Loucy (cell line): ENCODE measurements at regions not wholly inside any gene's neighbourhood (a gene's known extent, or its start where the extent isn't known, plus 50 kb on each side); places are given as distances from the start of the nearest gene placed in this dataset.

Source experiments
- H2AFZ ChIP-seq: fragments of 200-600 bp; sonication (generic); 2 replicates; pipeline ENCODE4 v1.6.0; 2016; ENCODE audit warnings: antibody characterized with exemption, mild to moderate bottlenecking, low read length, moderate library complexity
- H3F3A ChIP-seq: fragments of 200-600 bp; 2 replicates; pipeline ENCODE4 v1.6.0; 2016; ENCODE audit warnings: antibody characterized with exemption, low read depth, mild to moderate bottlenecking
- H3K27me3 ChIP-seq: fragments of 200-600 bp; sonication (generic); 2 replicates; pipeline ENCODE4 v1.6.1; 2014; ENCODE audit warnings: low read length, mild to moderate bottlenecking; ENCODE audit not compliant: insufficient read depth, poor library complexity, severe bottlenecking
- H3K36me3 ChIP-seq: fragments of 200-600 bp; sonication (generic); 2 replicates; pipeline ENCODE4 v1.6.1; 2016; ENCODE audit warnings: low read length; ENCODE audit not compliant: insufficient read depth
- H3K4me1 ChIP-seq: fragments of 200-600 bp; sonication (generic); 2 replicates; pipeline ENCODE4 v1.5.1; 2014; ENCODE audit warnings: low read length, mild to moderate bottlenecking; ENCODE audit not compliant: insufficient read depth, poor library complexity, severe bottlenecking
- H3K4me2 ChIP-seq: fragments of 200-600 bp; sonication (generic); 2 replicates; pipeline ENCODE4 v1.6.0; 2014; ENCODE audit warnings: antibody characterized with exemption, low read length, low read depth, mild to moderate bottlenecking; ENCODE audit not compliant: poor library complexity, severe bottlenecking
- H3K4me3 ChIP-seq: fragments of 200-600 bp; sonication (generic); 2 replicates; pipeline ENCODE4 v1.5.1; 2014; ENCODE audit warnings: low read length, mild to moderate bottlenecking, mixed read lengths; ENCODE audit not compliant: poor library complexity, severe bottlenecking
- H3K79me2 ChIP-seq: fragments of 200-600 bp; sonication (generic); 2 replicates; pipeline ENCODE4 v1.6.1; 2014; ENCODE audit warnings: low read length; ENCODE audit not compliant: insufficient read depth
- H3K9ac ChIP-seq: fragments of 200-600 bp; sonication (generic); 2 replicates; pipeline ENCODE4 v1.6.0; 2014; ENCODE audit warnings: mild to moderate bottlenecking, low read depth, low read length, moderate library complexity; ENCODE audit not compliant: poor library complexity, severe bottlenecking
- H3K9me2 ChIP-seq: fragments of 200-600 bp; sonication (generic); replicated peaks from 2 replicates; pipeline ENCODE4 v1.6.1; 2016; ENCODE audit warnings: low read depth, low read length, mixed read lengths
- H3K9me3 ChIP-seq: fragments of 200-600 bp; sonication (generic); 2 replicates; pipeline ENCODE4 v1.6.1; 2014; ENCODE audit warnings: mild to moderate bottlenecking, antibody characterized with exemption, low read length, low read depth; ENCODE audit not compliant: insufficient read depth
- H4K20me1 ChIP-seq: fragments of 200-600 bp; sonication (generic); 2 replicates; pipeline ENCODE4 v1.6.0; 2014; ENCODE audit warnings: antibody characterized with exemption, low read length, mild to moderate bottlenecking; ENCODE audit not compliant: insufficient read depth, poor library complexity, severe bottlenecking
- EZH2phosphoT487 ChIP-seq: fragments of 200-600 bp; IDR thresholded peaks from 2 replicates; pipeline ENCODE4 v1.6.1; 2018; ENCODE audit warnings: antibody characterized with exemption, mild to moderate bottlenecking, moderate library complexity, borderline replicate concordance
- TF ChIP-seq, protein P1 (sequence below): fragments of 200-600 bp; sonication (generic); conservative IDR thresholded peaks from 2 replicates; pipeline ENCODE4 v1.5.1; 2014; ENCODE audit warnings: mild to moderate bottlenecking, antibody characterized with exemption, low read length

DNA sequence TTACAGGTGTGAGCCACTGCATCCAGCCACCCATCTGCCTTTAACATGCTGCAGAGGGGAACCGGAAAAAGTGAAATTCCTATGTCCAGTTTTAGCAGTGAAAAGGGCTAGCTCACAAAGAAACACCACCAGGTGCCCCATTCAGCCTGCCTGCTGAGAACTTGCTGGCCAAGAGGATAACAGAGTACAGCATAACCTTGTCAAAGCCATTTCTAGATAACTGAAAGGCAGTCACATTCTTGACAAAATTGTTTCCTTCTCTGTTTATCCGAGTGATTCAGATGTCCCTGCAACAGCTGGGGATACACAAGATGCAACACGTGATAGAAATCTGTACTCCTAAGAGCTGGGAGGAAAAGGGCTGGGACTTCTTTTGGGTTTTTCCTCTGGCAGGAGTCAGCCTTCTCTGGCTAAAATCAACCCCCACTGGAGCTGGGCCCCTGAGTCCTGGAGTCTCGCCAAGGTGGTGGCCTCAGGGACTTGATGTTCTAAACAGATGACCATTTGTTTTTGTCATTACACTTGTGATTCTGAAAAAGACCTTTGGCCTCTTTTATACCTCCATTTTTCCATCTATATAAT lies 505.4 kb downstream of the BCL11A start:
- Histone ChIP-seq H3K9me3 (no peaks in the 10 kb centered on the region), H3K4me3 (no peak overlapping the region)

DNA sequence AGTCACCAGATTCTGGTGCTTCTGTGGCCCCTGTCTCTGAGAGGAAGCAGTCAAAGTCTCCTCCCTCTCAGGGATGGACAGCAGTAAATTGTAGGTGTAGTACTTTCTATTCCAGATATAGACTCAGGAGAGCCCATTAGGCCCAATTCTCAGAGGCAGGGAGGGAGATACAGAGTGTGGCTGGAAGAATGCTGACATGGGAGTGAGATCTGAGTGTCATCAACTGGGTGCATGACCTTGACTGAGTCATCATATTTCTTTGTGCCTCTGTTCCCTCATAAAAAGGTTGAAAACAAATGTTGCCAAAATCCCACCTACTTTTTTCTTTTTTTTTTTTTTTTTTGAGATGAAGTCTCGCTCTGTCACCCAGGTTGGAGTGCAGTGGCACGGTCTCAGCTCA lies 506.1 kb downstream of the BCL11A start:
- H3K4me2 ChIP-seq: no peak overlapping the region
- no peaks in the 10 kb centered on the region for H3K9me2 ChIP-seq
- no peak overlapping the region for H2AFZ ChIP-seq
- no peaks in the 10 kb centered on the region for H3F3A ChIP-seq
- no peaks in the 10 kb centered on the region for H3K4me1 ChIP-seq
- H3K79me2 ChIP-seq: no peaks in the 10 kb centered on the region
- H3K9ac ChIP-seq: no peak overlapping the region
- no peak overlapping the region for H3K4me3 ChIP-seq
- no peaks in the 10 kb centered on the region for H3K27me3 ChIP-seq
- H3K9me3 ChIP-seq: no peaks in the 10 kb centered on the region
- no peaks in the 10 kb centered on the region for H3K36me3 ChIP-seq
- TF ChIP-seq, protein P1, sequence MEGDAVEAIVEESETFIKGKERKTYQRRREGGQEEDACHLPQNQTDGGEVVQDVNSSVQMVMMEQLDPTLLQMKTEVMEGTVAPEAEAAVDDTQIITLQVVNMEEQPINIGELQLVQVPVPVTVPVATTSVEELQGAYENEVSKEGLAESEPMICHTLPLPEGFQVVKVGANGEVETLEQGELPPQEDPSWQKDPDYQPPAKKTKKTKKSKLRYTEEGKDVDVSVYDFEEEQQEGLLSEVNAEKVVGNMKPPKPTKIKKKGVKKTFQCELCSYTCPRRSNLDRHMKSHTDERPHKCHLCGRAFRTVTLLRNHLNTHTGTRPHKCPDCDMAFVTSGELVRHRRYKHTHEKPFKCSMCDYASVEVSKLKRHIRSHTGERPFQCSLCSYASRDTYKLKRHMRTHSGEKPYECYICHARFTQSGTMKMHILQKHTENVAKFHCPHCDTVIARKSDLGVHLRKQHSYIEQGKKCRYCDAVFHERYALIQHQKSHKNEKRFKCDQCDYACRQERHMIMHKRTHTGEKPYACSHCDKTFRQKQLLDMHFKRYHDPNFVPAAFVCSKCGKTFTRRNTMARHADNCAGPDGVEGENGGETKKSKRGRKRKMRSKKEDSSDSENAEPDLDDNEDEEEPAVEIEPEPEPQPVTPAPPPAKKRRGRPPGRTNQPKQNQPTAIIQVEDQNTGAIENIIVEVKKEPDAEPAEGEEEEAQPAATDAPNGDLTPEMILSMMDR: no peak
- no peak for TF ChIP-seq EZH2phosphoT487
- no peaks in the 10 kb centered on the region for H4K20me1 ChIP-seq

More for the DNA sequence above, 505.4 kb downstream of the BCL11A start:
- H3K36me3 ChIP-seq: no peaks in the 10 kb centered on the region
- no peaks in the 10 kb centered on the region for H3K79me2 ChIP-seq
- H4K20me1 ChIP-seq: no peaks in the 10 kb centered on the region
- TF ChIP-seq EZH2phosphoT487: no peak
- no peak overlapping the region for H2AFZ ChIP-seq
- no peaks in the 10 kb centered on the region for H3K4me1 ChIP-seq
- no peaks in the 10 kb centered on the region for H3K9me2 ChIP-seq
- H3F3A ChIP-seq: no peaks in the 10 kb centered on the region
- H3K4me2 ChIP-seq: no peak overlapping the region
- H3K27me3 ChIP-seq: no peaks in the 10 kb centered on the region
- no peak overlapping the region for H3K9ac ChIP-seq

DNA sequence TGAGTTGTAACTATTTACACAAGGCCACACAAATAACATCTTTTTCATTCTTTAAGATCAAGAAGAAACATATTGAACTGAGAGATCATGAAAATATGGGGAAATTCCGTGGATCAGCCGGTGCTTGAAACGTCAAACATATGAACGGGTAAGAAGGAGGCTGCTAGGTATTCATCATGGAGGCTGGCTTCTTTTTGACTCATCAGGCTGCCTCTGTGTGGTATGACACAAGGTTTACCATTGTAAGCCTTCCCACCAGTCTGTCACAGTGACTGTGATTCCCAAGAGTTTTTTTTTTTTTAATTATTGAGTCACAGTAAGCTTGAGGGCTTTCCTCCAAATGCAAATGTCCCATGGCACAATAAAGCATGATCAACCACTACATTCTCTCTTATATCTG lies 506.9 kb downstream of the BCL11A start:
- Histone ChIP-seq H3F3A (no peaks in the 10 kb centered on the region), H3K79me2 (no peaks in the 10 kb centered on the region), H3K4me1 (no peaks in the 10 kb centered on the region), H3K4me2 (no peak overlapping the region), H3K9me2 (no peaks in the 10 kb centered on the region), H4K20me1 (no peaks in the 10 kb centered on the region), H3K9ac (no peak overlapping the region), H3K9me3 (no peaks in the 10 kb centered on the region), H3K4me3 (no peak overlapping the region), H2AFZ (no peak overlapping the region), H3K27me3 (no peaks in the 10 kb centered on the region), H3K36me3 (no peaks in the 10 kb centered on the region)
- TF ChIP-seq, protein P1: no peak
- TF ChIP-seq EZH2phosphoT487: no peak

DNA sequence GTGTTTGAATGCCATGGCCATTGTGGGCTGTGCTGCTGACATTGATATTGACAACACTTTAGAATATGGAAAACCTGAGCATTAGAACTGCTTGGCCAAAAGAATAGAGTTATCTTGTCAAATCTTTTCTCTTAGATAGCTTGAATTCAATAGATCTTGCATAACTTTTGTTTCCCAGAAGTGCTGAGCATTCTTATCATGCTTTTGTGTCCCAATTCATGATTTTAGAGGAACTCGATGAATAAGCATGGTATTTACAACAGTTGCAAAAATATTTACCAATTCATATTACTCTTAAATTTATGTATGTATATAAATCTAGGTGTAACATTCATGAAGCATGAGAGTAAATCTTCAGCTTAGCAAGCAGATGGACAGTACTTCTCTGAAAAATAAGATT lies 508.0 kb downstream of the BCL11A start:
- H3F3A ChIP-seq: no peaks in the 10 kb centered on the region
- TF ChIP-seq, protein P1: no peak
- H3K79me2 ChIP-seq: no peaks in the 10 kb centered on the region
- H3K9ac ChIP-seq: no peak overlapping the region
- H3K9me3 ChIP-seq: no peaks in the 10 kb centered on the region
- H3K4me1 ChIP-seq: no peaks in the 10 kb centered on the region
- no peak overlapping the region for H3K4me2 ChIP-seq
- no peaks in the 10 kb centered on the region for H3K36me3 ChIP-seq
- H3K9me2 ChIP-seq: no peaks in the 10 kb centered on the region
- no peaks in the 10 kb centered on the region for H4K20me1 ChIP-seq
- no peak overlapping the region for H2AFZ ChIP-seq
- H3K4me3 ChIP-seq: no peak overlapping the region
- H3K27me3 ChIP-seq: no peaks in the 10 kb centered on the region
